Endodermal cell (in vitro differentiated cells): ENCODE measurements at regions not wholly inside any gene's neighbourhood (a gene's known extent, or its start where the extent isn't known, plus 50 kb on each side); places are given as distances from the start of the nearest gene placed in this dataset.

ENCODE experiments used
- DNase-seq: peaks from one replicate; pipeline ENCODE4 v3.0.0-alpha.2; 2017
- H3K27ac ChIP-seq: 2 replicates; pipeline ENCODE4 v1.5.1; 2013; ENCODE audit warnings: mild to moderate bottlenecking, low read depth, low read length, moderate library complexity
- H3K27me3 ChIP-seq: 2 replicates; pipeline ENCODE4 v1.6.1; 2013; ENCODE audit warnings: mild to moderate bottlenecking, low read length, moderate library complexity; ENCODE audit not compliant: insufficient read depth, control insufficient read depth, poor library complexity, severe bottlenecking
- H3K36me3 ChIP-seq: 2 replicates; pipeline ENCODE4 v1.7.0; 2013; ENCODE audit warnings: mild to moderate bottlenecking, low read length, moderate library complexity; ENCODE audit not compliant: control insufficient read depth, insufficient read depth
- H3K4me1 ChIP-seq: one replicate; pipeline ENCODE4 v1.7.0; 2013; ENCODE audit warnings: low read length; ENCODE audit not compliant: control insufficient read depth, insufficient read depth
- H3K4me3 ChIP-seq: 2 replicates; pipeline ENCODE4 v1.5.1; 2013; ENCODE audit warnings: mild to moderate bottlenecking, low read length, moderate library complexity
- H3K9ac ChIP-seq: 2 replicates; pipeline ENCODE4 v1.6.1; 2013; ENCODE audit warnings: mild to moderate bottlenecking, low read length, moderate library complexity; ENCODE audit not compliant: poor library complexity, severe bottlenecking; ENCODE audit errors: extremely low read depth
- H3K9me3 ChIP-seq: 2 replicates; pipeline ENCODE4 v1.6.1; 2013; ENCODE audit warnings: mild to moderate bottlenecking, low read length, moderate library complexity; ENCODE audit not compliant: control insufficient read depth
- H3K27ac Mint-ChIP-seq: 2 replicates; pipeline ENCODE4 v1.8.0; 2020; ENCODE audit warnings: mixed read lengths
- H3K27me3 Mint-ChIP-seq: 2 replicates; pipeline ENCODE4 v1.8.0; 2021; ENCODE audit warnings: mild to moderate bottlenecking, mixed read lengths; ENCODE audit not compliant: insufficient read depth
- H3K36me3 Mint-ChIP-seq: 2 replicates; pipeline ENCODE4 v1.8.0; 2020; ENCODE audit warnings: low read depth, mixed read lengths
- H3K4me1 Mint-ChIP-seq: 2 replicates; pipeline ENCODE4 v1.8.0; 2020; ENCODE audit warnings: mixed read lengths
- H3K4me3 Mint-ChIP-seq: 2 replicates; pipeline ENCODE4 v1.8.0; 2020; ENCODE audit warnings: mild to moderate bottlenecking, moderate library complexity, mixed read lengths
- H3K9me3 Mint-ChIP-seq: 2 replicates; pipeline ENCODE4 v1.8.0; 2020; ENCODE audit warnings: mild to moderate bottlenecking, mixed read lengths
- WGBS, 2 experiments: methylation state at CpG; one replicate each; pipeline versions ENCODE4 v1.1.5 to v1.1.7; 2013; ENCODE audit warnings: missing lambda C conversion rate in 2 of 2, mixed read lengths in 1 of 2; ENCODE audit not compliant: insufficient coverage in 1 of 2, insufficient read length in 1 of 2; 5-methylcytosine and 5-hydroxymethylcytosine counted together
- TF ChIP-seq, protein P1 (sequence below): fragments of 200-600 bp; sonication (generic); conservative IDR thresholded peaks from 2 replicates; pipeline ENCODE4 v1.5.0; 2021; ENCODE audit warnings: antibody characterized with exemption, mild to moderate bottlenecking

DNA sequence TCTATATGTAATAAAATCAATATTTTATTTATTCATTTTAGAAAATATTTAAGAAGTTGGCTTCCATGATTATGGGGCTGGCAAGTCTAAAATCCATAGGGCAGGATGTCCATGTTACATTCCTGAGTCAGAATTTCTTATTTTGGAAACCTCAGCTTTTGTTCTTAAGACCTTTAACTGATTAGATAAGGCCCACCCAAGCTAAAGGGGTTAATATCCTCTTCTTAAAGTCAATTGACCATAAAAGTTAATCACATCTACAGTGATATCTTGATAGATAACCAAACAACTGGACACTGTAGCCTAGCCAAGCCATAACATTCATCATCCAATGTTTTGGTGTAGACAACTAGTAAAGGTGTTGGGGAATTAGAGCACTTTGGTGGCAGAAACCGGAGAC is 1035.4 kb upstream of the ZEB2 start:
- H3K9ac ChIP-seq, result no peak overlapping the region
- no peaks in the 10 kb centered on the region for H3K27me3 ChIP-seq
- no peaks in the 10 kb centered on the region for H3K4me1 ChIP-seq
- H3K27ac ChIP-seq, result no peak overlapping the region
- Mint-ChIP-seq H3K4me1 (peaks cover 26% of the 10 kb centered on the region), H3K27ac (no peak overlapping the region), H3K4me3 (no peak overlapping the region), H3K27me3 (no peaks in the 10 kb centered on the region), H3K9me3 (no peaks in the 10 kb centered on the region), H3K36me3 (no peaks in the 10 kb centered on the region)
- H3K9me3 ChIP-seq, result no peaks in the 10 kb centered on the region
- no peaks in the 10 kb centered on the region for H3K36me3 ChIP-seq
- TF ChIP-seq, protein P1, sequence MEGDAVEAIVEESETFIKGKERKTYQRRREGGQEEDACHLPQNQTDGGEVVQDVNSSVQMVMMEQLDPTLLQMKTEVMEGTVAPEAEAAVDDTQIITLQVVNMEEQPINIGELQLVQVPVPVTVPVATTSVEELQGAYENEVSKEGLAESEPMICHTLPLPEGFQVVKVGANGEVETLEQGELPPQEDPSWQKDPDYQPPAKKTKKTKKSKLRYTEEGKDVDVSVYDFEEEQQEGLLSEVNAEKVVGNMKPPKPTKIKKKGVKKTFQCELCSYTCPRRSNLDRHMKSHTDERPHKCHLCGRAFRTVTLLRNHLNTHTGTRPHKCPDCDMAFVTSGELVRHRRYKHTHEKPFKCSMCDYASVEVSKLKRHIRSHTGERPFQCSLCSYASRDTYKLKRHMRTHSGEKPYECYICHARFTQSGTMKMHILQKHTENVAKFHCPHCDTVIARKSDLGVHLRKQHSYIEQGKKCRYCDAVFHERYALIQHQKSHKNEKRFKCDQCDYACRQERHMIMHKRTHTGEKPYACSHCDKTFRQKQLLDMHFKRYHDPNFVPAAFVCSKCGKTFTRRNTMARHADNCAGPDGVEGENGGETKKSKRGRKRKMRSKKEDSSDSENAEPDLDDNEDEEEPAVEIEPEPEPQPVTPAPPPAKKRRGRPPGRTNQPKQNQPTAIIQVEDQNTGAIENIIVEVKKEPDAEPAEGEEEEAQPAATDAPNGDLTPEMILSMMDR, result no peak
- DNase-seq, result no peak
- H3K4me3 ChIP-seq, result no peak overlapping the region
- WGBS, 2 experiments, result 83% methylated on average over 1 of the region's 1 CpG; no CpG with 5 or more reads in 1 of the 2 experiments

- H3K9me3 ChIP-seq, result no peaks in the 10 kb centered on the region
- Mint-ChIP-seq H3K9me3 (no peaks in the 10 kb centered on the region), H3K4me3 (no peak overlapping the region), H3K4me1 (peaks cover 24% of the 10 kb centered on the region), H3K27me3 (no peaks in the 10 kb centered on the region), H3K36me3 (no peaks in the 10 kb centered on the region), H3K27ac (no peak overlapping the region)
- no peak overlapping the region for H3K9ac ChIP-seq
- WGBS, 2 experiments, result 98% methylated on average over 2 of the region's 2 CpGs; no CpG with 5 or more reads in 1 of the 2 experiments
- TF ChIP-seq, protein P1, result no peak
- no peaks in the 10 kb centered on the region for H3K36me3 ChIP-seq
- H3K4me3 ChIP-seq, result no peak overlapping the region
- peaks cover 3% of the 10 kb centered on the region for H3K4me1 ChIP-seq
- no peak overlapping the region for H3K27ac ChIP-seq
- no peaks in the 10 kb centered on the region for H3K27me3 ChIP-seq
- no peak for DNase-seq
These were observed 1031.8 kb upstream of the ZEB2 start for GRCh38 chr2:145551686-145552085.

GRCh38 chr2:145548479-145548878 is 1028.6 kb upstream of the ZEB2 start:
- no peak for DNase-seq
- Mint-ChIP-seq H3K4me3 (no peak overlapping the region), H3K27ac (no peak overlapping the region), H3K27me3 (no peaks in the 10 kb centered on the region), H3K36me3 (no peaks in the 10 kb centered on the region), H3K9me3 (no peaks in the 10 kb centered on the region), H3K4me1 (peaks cover 23% of the 10 kb centered on the region)
- WGBS, 2 experiments, result 96% methylated on average over 5 to 7 of the region's 8 CpGs
- H3K36me3 ChIP-seq, result no peaks in the 10 kb centered on the region
- no peaks in the 10 kb centered on the region for H3K9me3 ChIP-seq
- TF ChIP-seq, protein P1, result no peak
- no peak overlapping the region for H3K4me3 ChIP-seq
- peaks cover 9% of the 10 kb centered on the region for H3K4me1 ChIP-seq
- H3K9ac ChIP-seq, result no peak overlapping the region
- H3K27ac ChIP-seq, result no peak overlapping the region
- H3K27me3 ChIP-seq, result no peaks in the 10 kb centered on the region
